Mesendoderm (in vitro differentiated cells): ENCODE measurements at regions not wholly inside any gene's neighbourhood (a gene's known extent, or its start where the extent isn't known, plus 50 kb on each side); places are given as distances from the start of the nearest gene placed in this dataset.

Experiments used
- DNase-seq: peaks from one replicate; pipeline ENCODE4 v3.0.0; 2013
- H2AK5ac ChIP-seq: 2 replicates; pipeline ENCODE4 v1.6.1; 2013; ENCODE audit warnings: low read length, inconsistent platforms
- H2BK120ac ChIP-seq: 2 replicates; pipeline ENCODE4 v1.6.1; 2013; ENCODE audit warnings: low read depth, mild to moderate bottlenecking, low read length, moderate library complexity, mixed read lengths
- H2BK15ac ChIP-seq: replicated peaks from 2 replicates; pipeline ENCODE4 v1.6.1; 2013; ENCODE audit warnings: low read depth, mild to moderate bottlenecking, moderate library complexity
- H2BK5ac ChIP-seq: 2 replicates; pipeline ENCODE4 v1.6.1; 2013; ENCODE audit warnings: low read length, inconsistent platforms
- H3K18ac ChIP-seq: 2 replicates; pipeline ENCODE4 v1.6.1; 2013; ENCODE audit warnings: mild to moderate bottlenecking, low read length, mixed read lengths
- H3K23ac ChIP-seq: one replicate; pipeline ENCODE4 v1.6.1; 2013; ENCODE audit warnings: low read length
- H3K27ac ChIP-seq: 2 replicates; pipeline ENCODE4 v1.5.1; 2013; ENCODE audit warnings: low read depth, mild to moderate bottlenecking, inconsistent platforms, low read length, moderate library complexity
- H3K27me3 ChIP-seq: 2 replicates; pipeline ENCODE4 v1.6.1; 2013; ENCODE audit warnings: low read length, control low read depth, mild to moderate bottlenecking, inconsistent platforms; ENCODE audit not compliant: insufficient read depth, poor library complexity
- H3K36me3 ChIP-seq: 2 replicates; pipeline ENCODE4 v1.6.1; 2013; ENCODE audit warnings: low read length, inconsistent platforms; ENCODE audit not compliant: control insufficient read depth, insufficient read depth
- H3K4ac ChIP-seq: one replicate; pipeline ENCODE4 v1.6.1; 2013; ENCODE audit warnings: low read depth, mild to moderate bottlenecking, low read length, moderate library complexity
- H3K4me1 ChIP-seq: 2 replicates; pipeline ENCODE4 v1.6.1; 2013; ENCODE audit warnings: low read depth, low read length, inconsistent platforms; ENCODE audit not compliant: control insufficient read depth
- H3K4me2 ChIP-seq: 2 replicates; pipeline ENCODE4 v1.6.1; 2013; ENCODE audit warnings: low read length
- H3K4me3 ChIP-seq: 2 replicates; pipeline ENCODE4 v1.5.1; 2013; ENCODE audit warnings: mild to moderate bottlenecking, low read length
- H3K56ac ChIP-seq: one replicate; pipeline ENCODE4 v1.6.1; 2013; ENCODE audit warnings: low read length
- H3K79me1 ChIP-seq: 2 replicates; pipeline ENCODE4 v1.6.1; 2013; ENCODE audit warnings: low read length, inconsistent platforms
- H3K79me2 ChIP-seq: 2 replicates; pipeline ENCODE4 v1.6.1; 2013; ENCODE audit warnings: mild to moderate bottlenecking, low read length; ENCODE audit not compliant: control insufficient read depth, insufficient read depth
- H3K9ac ChIP-seq: 2 replicates; pipeline ENCODE4 v1.6.1; 2013; ENCODE audit warnings: low read length, inconsistent platforms
- H4K5ac ChIP-seq: one replicate; pipeline ENCODE4 v1.6.1; 2013; ENCODE audit warnings: low read length
- H4K8ac ChIP-seq: one replicate; pipeline ENCODE4 v1.6.1; 2013; ENCODE audit warnings: low read depth, mild to moderate bottlenecking, control low read depth, low read length, moderate library complexity
- WGBS: extraction: QIAGEN DNeasy Blood & Tissue Kit; methylation state at CpG from one replicate; pipeline ENCODE4 v1.1.7; 2013; ENCODE audit warnings: low lambda C conversion rate, missing lambda C conversion rate; ENCODE audit not compliant: insufficient coverage; ENCODE audit errors: extremely low coverage; 5-methylcytosine and 5-hydroxymethylcytosine counted together

DNA sequence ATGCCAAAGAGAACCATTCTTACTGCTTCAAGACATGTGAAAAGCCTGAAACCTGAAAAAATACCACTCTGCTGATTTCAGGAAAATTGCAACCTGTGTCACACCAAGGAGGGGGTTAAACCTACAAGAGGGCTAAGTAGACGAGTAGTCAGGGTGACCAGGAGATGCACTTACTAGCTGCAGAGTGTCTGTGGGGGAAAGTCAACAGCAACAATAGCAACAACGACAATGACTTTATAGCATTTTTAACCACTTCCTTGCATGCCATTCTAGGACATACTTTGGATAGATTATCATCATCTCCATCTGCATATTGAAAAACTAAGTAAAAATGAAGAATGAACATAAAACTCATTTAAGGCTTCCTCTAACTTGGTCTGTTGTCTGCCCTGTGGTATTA lies 902.7 kb downstream of the BCL11B start:
- Histone ChIP-seq H4K8ac (no peak overlapping the region), H3K27ac (no peak overlapping the region), H3K4me1 (no peaks in the 10 kb centered on the region), H4K5ac (no peak overlapping the region), H3K9ac (no peak overlapping the region), H3K27me3 (no peaks in the 10 kb centered on the region), H2BK120ac (no peak overlapping the region), H3K4me3 (no peak overlapping the region), H3K79me1 (no peaks in the 10 kb centered on the region), H3K56ac (no peak overlapping the region), H2BK5ac (no peak overlapping the region), H3K4ac (no peak overlapping the region), H3K79me2 (no peaks in the 10 kb centered on the region), H2BK15ac (no peak overlapping the region), H3K18ac (no peak overlapping the region), H2AK5ac (no peak overlapping the region), H3K4me2 (no peak overlapping the region), H3K23ac (no peak overlapping the region), H3K36me3 (no peaks in the 10 kb centered on the region)
- WGBS = no CpG with 5 or more reads among the region's 2 CpGs
- no peak for DNase-seq

DNA sequence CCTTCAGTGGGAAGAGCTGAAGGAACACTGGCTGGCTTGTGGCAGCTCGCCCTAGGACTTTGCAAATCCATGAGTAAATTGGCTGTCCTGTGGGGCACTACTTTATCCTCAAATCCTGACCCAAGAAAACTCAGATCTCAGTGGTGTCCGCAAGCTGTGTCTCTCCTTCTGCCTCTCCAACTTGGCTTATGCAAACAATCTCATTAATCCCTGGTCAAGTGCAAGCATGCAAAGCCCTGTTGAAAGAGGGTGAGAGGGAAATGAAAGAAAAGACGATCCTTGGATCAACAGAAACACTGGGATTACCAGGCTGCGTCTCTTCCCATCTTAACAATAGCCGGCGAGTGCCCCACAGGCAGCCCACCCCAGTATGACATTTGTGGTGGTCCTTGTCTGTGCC lies 901.6 kb downstream of the BCL11B start:
- no peak overlapping the region for H3K9ac ChIP-seq
- no peak overlapping the region for H3K4ac ChIP-seq
- no peak for DNase-seq
- H3K23ac ChIP-seq = no peak overlapping the region
- H2AK5ac ChIP-seq = no peak overlapping the region
- no peak overlapping the region for H4K8ac ChIP-seq
- no peak overlapping the region for H2BK120ac ChIP-seq
- H3K4me2 ChIP-seq = no peak overlapping the region
- no peak overlapping the region for H3K27ac ChIP-seq
- H3K4me3 ChIP-seq = no peak overlapping the region
- WGBS = no CpG with 5 or more reads among the region's 6 CpGs
- H3K36me3 ChIP-seq = no peaks in the 10 kb centered on the region
- no peaks in the 10 kb centered on the region for H3K79me1 ChIP-seq
- H3K56ac ChIP-seq = no peak overlapping the region
- H3K79me2 ChIP-seq = no peaks in the 10 kb centered on the region
- H2BK5ac ChIP-seq = no peak overlapping the region
- H4K5ac ChIP-seq = no peak overlapping the region
- H3K27me3 ChIP-seq = no peaks in the 10 kb centered on the region
- no peak overlapping the region for H3K18ac ChIP-seq
- H3K4me1 ChIP-seq = no peaks in the 10 kb centered on the region
- H2BK15ac ChIP-seq = no peak overlapping the region

GRCh38 chr14:98371141-98371540 lies 900.9 kb downstream of the BCL11B start:
- H3K4me2 ChIP-seq = no peak overlapping the region
- H3K23ac ChIP-seq = no peak overlapping the region
- H3K27me3 ChIP-seq = no peaks in the 10 kb centered on the region
- no peaks in the 10 kb centered on the region for H3K36me3 ChIP-seq
- H3K4me1 ChIP-seq = no peaks in the 10 kb centered on the region
- no peak for DNase-seq
- WGBS = no CpG with 5 or more reads among the region's 4 CpGs
- H2AK5ac ChIP-seq = no peak overlapping the region
- no peak overlapping the region for H3K4ac ChIP-seq
- H3K9ac ChIP-seq = no peak overlapping the region
- no peak overlapping the region for H3K56ac ChIP-seq
- H2BK15ac ChIP-seq = no peak overlapping the region
- no peaks in the 10 kb centered on the region for H3K79me1 ChIP-seq
- H2BK5ac ChIP-seq = no peak overlapping the region
- H3K79me2 ChIP-seq = no peaks in the 10 kb centered on the region
- H3K4me3 ChIP-seq = no peak overlapping the region
- no peak overlapping the region for H4K5ac ChIP-seq
- no peak overlapping the region for H2BK120ac ChIP-seq
- H4K8ac ChIP-seq = no peak overlapping the region
- H3K18ac ChIP-seq = no peak overlapping the region
- no peak overlapping the region for H3K27ac ChIP-seq

- H3K18ac ChIP-seq = no peak overlapping the region
- no peak overlapping the region for H3K56ac ChIP-seq
- H3K23ac ChIP-seq = no peak overlapping the region
- H3K4me3 ChIP-seq = no peak overlapping the region
- H3K4me2 ChIP-seq = no peak overlapping the region
- H2BK5ac ChIP-seq = no peak overlapping the region
- no peak overlapping the region for H2BK120ac ChIP-seq
- no peaks in the 10 kb centered on the region for H3K79me1 ChIP-seq
- no peaks in the 10 kb centered on the region for H3K27me3 ChIP-seq
- H3K27ac ChIP-seq = no peak overlapping the region
- H3K4ac ChIP-seq = no peak overlapping the region
- H3K79me2 ChIP-seq = no peaks in the 10 kb centered on the region
- DNase-seq = no peak
- no CpG with 5 or more reads among the region's 10 CpGs for WGBS
- no peak overlapping the region for H2AK5ac ChIP-seq
- H4K8ac ChIP-seq = no peak overlapping the region
- H3K4me1 ChIP-seq = no peaks in the 10 kb centered on the region
- no peak overlapping the region for H2BK15ac ChIP-seq
- H4K5ac ChIP-seq = no peak overlapping the region
- H3K9ac ChIP-seq = no peak overlapping the region
- H3K36me3 ChIP-seq = no peaks in the 10 kb centered on the region
Observed at GRCh38 chr14:98374136-98374535, 897.9 kb downstream of the BCL11B start.

- no CpG with 5 or more reads among the region's 5 CpGs for WGBS
- Histone ChIP-seq H3K79me2 (no peaks in the 10 kb centered on the region), H3K4me3 (no peak overlapping the region)
Observed at GRCh38 chr14:98375566-98375965, 896.4 kb downstream of the BCL11B start.

GRCh38 chr14:98379830-98380229 lies 892.2 kb downstream of the BCL11B start:
- H3K36me3 ChIP-seq = no peaks in the 10 kb centered on the region
- WGBS = no CpG with 5 or more reads among the region's 3 CpGs
- no peak overlapping the region for H4K8ac ChIP-seq
- no peak overlapping the region for H2AK5ac ChIP-seq
- no peak overlapping the region for H3K18ac ChIP-seq
- no peak overlapping the region for H3K23ac ChIP-seq
- H3K56ac ChIP-seq = no peak overlapping the region
- no peak overlapping the region for H3K4me2 ChIP-seq
- no peaks in the 10 kb centered on the region for H3K79me2 ChIP-seq
- H3K4me3 ChIP-seq = no peak overlapping the region
- no peaks in the 10 kb centered on the region for H3K27me3 ChIP-seq
- no peak overlapping the region for H3K27ac ChIP-seq
- no peak overlapping the region for H2BK120ac ChIP-seq
- H3K4ac ChIP-seq = no peak overlapping the region
- no peak overlapping the region for H3K9ac ChIP-seq
- no peak overlapping the region for H2BK15ac ChIP-seq
- no peak overlapping the region for H2BK5ac ChIP-seq
- H3K4me1 ChIP-seq = no peaks in the 10 kb centered on the region
- DNase-seq = no peak
- H4K5ac ChIP-seq = no peak overlapping the region
- H3K79me1 ChIP-seq = no peaks in the 10 kb centered on the region

More at GRCh38 chr14:98375566-98375965, 896.4 kb downstream of the BCL11B start:
- Histone ChIP-seq H3K56ac (no peak overlapping the region), H2BK15ac (no peak overlapping the region), H3K27me3 (no peaks in the 10 kb centered on the region), H2AK5ac (no peak overlapping the region), H3K27ac (no peak overlapping the region), H3K4me1 (no peaks in the 10 kb centered on the region), H3K18ac (no peak overlapping the region), H4K5ac (no peak overlapping the region), H3K79me1 (no peaks in the 10 kb centered on the region), H3K36me3 (no peaks in the 10 kb centered on the region), H4K8ac (no peak overlapping the region), H3K4me2 (no peak overlapping the region), H3K23ac (no peak overlapping the region), H3K9ac (no peak overlapping the region), H2BK5ac (no peak overlapping the region), H3K4ac (no peak overlapping the region), H2BK120ac (no peak overlapping the region)
- DNase-seq = no peak
